Heart left ventricle (tissue), 16 donors: ENCODE measurements at regions not wholly inside any gene's neighbourhood (a gene's known extent, or its start where the extent isn't known, plus 50 kb on each side); places are given as distances from the start of the nearest gene placed in this dataset.

ENCODE experiments used
- ATAC-seq, 4 donors: fragments of 200-7000 bp; cut with Tn5 transposase; one replicate each; pipeline ENCODE4 v1.9.1; 2020 to 2022; ENCODE audit warnings: moderate library complexity in 4 of 4, mild to moderate bottlenecking in 3 of 4, moderate number of reproducible peaks in 1 of 4
- DNase-seq, 5 donors: peaks; one replicate each; pipeline ENCODE4 v3.0.0-alpha.2; 2020
- H3K27ac ChIP-seq, 12 donors: fragments of 200-600 bp; sonication (generic) in 4 of 12; one replicate each; pipeline versions ENCODE4 v1.5.0 to v1.8.0; 2016 to 2022; ENCODE audit warnings: mild to moderate bottlenecking in 2 of 12
- H3K27me3 ChIP-seq, 9 donors: fragments of 200-600 bp; sonication (generic) in 2 of 9; one replicate each; pipeline versions ENCODE4 v1.5.1 to v1.8.0; 2016 to 2022; ENCODE audit warnings: mild to moderate bottlenecking in 3 of 9
- H3K36me3 ChIP-seq, 9 donors: fragments of 200-600 bp; sonication (generic) in 2 of 9; one replicate each; pipeline versions ENCODE4 v1.5.0 to v1.8.0; 2018 to 2022; ENCODE audit warnings: mild to moderate bottlenecking in 2 of 9
- H3K4me1 ChIP-seq, 12 donors: fragments of 200-600 bp; sonication (generic) in 4 of 12; one replicate each; pipeline versions ENCODE4 v1.5.0 to v1.8.0; 2016 to 2022; ENCODE audit warnings: mild to moderate bottlenecking in 3 of 12
- H3K4me3 ChIP-seq, 12 donors: fragments of 200-600 bp; sonication (generic) in 4 of 12; one replicate each; pipeline versions ENCODE4 v1.5.0 to v1.8.0; 2017 to 2022; ENCODE audit warnings: mild to moderate bottlenecking in 9 of 12, moderate library complexity in 4 of 12
- H3K9me3 ChIP-seq, 12 donors: fragments of 200-600 bp; sonication (generic) in 4 of 12; one replicate each; pipeline versions ENCODE4 v1.5.0 to v1.8.0; 2016 to 2022; ENCODE audit warnings: mild to moderate bottlenecking in 1 of 12
- POLR2A ChIP-seq, 2 donors: fragments of 450-650 bp; IDR thresholded peaks; one replicate each; pipeline ENCODE4 v1.6.1; 2017; ENCODE audit warnings: antibody characterized with exemption in 2 of 2, mild to moderate bottlenecking in 2 of 2, moderate library complexity in 2 of 2
- WGBS, 4 donors: extraction: QIAGEN DNeasy Blood & Tissue Kit in 2 of 4; methylation state at CpG; one replicate each; pipeline versions ENCODE4 v1.1.5 to v1.1.7; 2013 to 2018; 5-methylcytosine and 5-hydroxymethylcytosine counted together
- intact Hi-C, 10 donors: fragments of 100-400 bp; cut with DNase I; formaldehyde crosslinking; loops; one replicate each; pipeline versions ENCODE4 v1.11.1 to v1.14.2; 2022
- TF ChIP-seq, protein P1 (sequence below), 12 donors: fragments of 200-600 bp; sonication (generic) in 4 of 12; IDR thresholded peaks; one replicate each; pipeline versions ENCODE4 v1.5.0 to v1.8.0; 2018 to 2022; ENCODE audit warnings: antibody characterized with exemption in 12 of 12, mild to moderate bottlenecking in 5 of 12
- donor health status: ischemic (EF 13 %, LVEDD 7.1; RV severe dilation, severe dysfunction).
- donor health status: healthy with polysubstance abuse.
- donor health status: DM: no; HTN: yes; CAD: no.
- donor health status: DM: no; HTN: no; CAD: no.
- donor health status: ischemic (EF 25% LVEDD 6.9; RV normal size, moderate dysfunction).
- donor health status: ischemic (EF 25% LVEDD 5.7; RV mildly dilated, moderate dysfunction).
- donor health status: healthy.
- donor health status: DM: yes; HTN: yes; CAD: no.
- donor health status: ischemic (EF 35%, LVEDD 5.7; RV mildly dilated, moderate dysfunction).
- donor health status: nonischemic (EF 11% LVEDD 7.7; RV severe dilation, severe dysfunction).
- donor health status: DM: yes; HTN: yes; CAD: no.
- donor health status: PGD.
- donor health status: ischemic (EF 29% LVEDD 5.4; RV normal size, mild dysfunction).
- donor health status: nonischemic (EF 23%, LVEDD 6.1; RV moderate dilation, normal function).

GRCh38 chr6:164069350-164069990 is 655.0 kb downstream of the QKI start:
- TF ChIP-seq, protein P1, sequence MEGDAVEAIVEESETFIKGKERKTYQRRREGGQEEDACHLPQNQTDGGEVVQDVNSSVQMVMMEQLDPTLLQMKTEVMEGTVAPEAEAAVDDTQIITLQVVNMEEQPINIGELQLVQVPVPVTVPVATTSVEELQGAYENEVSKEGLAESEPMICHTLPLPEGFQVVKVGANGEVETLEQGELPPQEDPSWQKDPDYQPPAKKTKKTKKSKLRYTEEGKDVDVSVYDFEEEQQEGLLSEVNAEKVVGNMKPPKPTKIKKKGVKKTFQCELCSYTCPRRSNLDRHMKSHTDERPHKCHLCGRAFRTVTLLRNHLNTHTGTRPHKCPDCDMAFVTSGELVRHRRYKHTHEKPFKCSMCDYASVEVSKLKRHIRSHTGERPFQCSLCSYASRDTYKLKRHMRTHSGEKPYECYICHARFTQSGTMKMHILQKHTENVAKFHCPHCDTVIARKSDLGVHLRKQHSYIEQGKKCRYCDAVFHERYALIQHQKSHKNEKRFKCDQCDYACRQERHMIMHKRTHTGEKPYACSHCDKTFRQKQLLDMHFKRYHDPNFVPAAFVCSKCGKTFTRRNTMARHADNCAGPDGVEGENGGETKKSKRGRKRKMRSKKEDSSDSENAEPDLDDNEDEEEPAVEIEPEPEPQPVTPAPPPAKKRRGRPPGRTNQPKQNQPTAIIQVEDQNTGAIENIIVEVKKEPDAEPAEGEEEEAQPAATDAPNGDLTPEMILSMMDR (IDR thresholded peaks at IDR 0.05) = no peak
- TF ChIP-seq POLR2A (IDR thresholded peaks at IDR 0.05) = no peak
- no peaks in the 10 kb centered on the region for H3K27me3 ChIP-seq
- H3K36me3 ChIP-seq = no peaks in the 10 kb centered on the region
- 25 to 59% (median 46%) methylated on average over 11 of the region's 11 CpGs for WGBS, 4 donors
- peak overlapping the region in 11 of 12 donors; percentile 43 to 78 (median 69) for H3K27ac ChIP-seq
- ATAC-seq (peak; percentile 85 to 98 (median 88)), DNase-seq (peak; percentile 74 to 86 (median 83))
- intact Hi-C loops = loop anchor here in 1 of 10 donors (2.0 kb wide), 1 partner anchor 27 kb away; no protein-coding TSS in a partner anchor
- peaks cover 0 to 17% (median 1%) of the 10 kb centered on the region in 12 donors for H3K4me1 ChIP-seq
- peaks cover 0 to 7% (median 0%) of the 10 kb centered on the region in 12 donors for H3K9me3 ChIP-seq
- no peak overlapping the region for H3K4me3 ChIP-seq

DNA sequence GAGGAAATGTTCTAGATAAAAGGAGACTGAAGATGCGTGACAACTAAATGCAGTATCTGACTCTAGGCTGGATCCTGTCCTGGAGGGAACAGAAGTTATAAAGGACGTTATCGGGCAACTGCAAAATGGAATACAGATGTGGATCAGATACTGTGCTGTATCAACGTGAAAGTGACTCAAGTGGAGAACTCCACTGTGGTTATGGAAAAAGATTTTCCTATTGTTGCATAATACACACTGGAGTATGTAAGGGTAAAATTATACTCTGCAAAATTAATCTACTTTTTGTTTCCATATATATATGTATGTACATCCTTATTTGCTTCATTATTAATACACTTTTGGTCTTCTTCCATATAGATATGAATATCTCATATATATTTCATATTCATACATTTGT is 654.0 kb downstream of the QKI start:
- Histone ChIP-seq H3K36me3 (no peaks in the 10 kb centered on the region), H3K27me3 (no peaks in the 10 kb centered on the region), H3K4me1 (peaks cover 0 to 17% (median 1%) of the 10 kb centered on the region in 12 donors), H3K4me3 (no peak overlapping the region), H3K27ac (peak overlapping the region in 6 of 12 donors; percentile 43 to 75 (median 70)), H3K9me3 (peaks cover 0 to 7% (median 0%) of the 10 kb centered on the region in 12 donors)
- 80 to 90% (median 85%) methylated on average over 4 of the region's 4 CpGs for WGBS, 4 donors
- ATAC-seq (peak in 1 of 4 donors; percentile 38), DNase-seq (no peak)
- intact Hi-C loops = loop anchor here in 1 of 10 donors (2.0 kb wide), 1 partner anchor 28 kb away; no protein-coding TSS in a partner anchor
- no peak for TF ChIP-seq POLR2A (IDR thresholded peaks at IDR 0.05)
- TF ChIP-seq, protein P1 (IDR thresholded peaks at IDR 0.05) = no peak

DNA sequence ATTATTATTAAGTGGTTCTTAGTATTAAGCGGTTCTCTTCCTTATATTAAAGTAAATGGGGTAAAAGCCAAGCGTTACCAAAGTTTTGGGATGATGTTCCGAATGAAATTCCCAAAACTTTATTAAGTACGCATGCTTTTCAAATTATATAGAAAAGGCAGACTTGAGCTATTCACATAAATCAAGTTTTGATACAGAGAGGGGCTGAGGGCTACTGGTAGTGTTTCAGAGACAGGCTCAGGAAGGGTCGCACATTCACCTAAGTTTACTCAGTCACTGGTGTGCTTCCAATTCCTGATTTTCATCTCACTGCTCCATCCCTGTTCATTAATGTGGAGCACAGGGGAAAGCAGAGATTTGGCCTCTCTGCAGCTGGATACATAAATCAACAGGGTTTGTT is 652.2 kb downstream of the QKI start:
- TF ChIP-seq POLR2A (IDR thresholded peaks at IDR 0.05) = no peak
- TF ChIP-seq, protein P1 (IDR thresholded peaks at IDR 0.05) = no peak
- Histone ChIP-seq H3K36me3 (no peaks in the 10 kb centered on the region), H3K27ac (no peak overlapping the region), H3K9me3 (no peaks in the 10 kb centered on the region), H3K27me3 (no peaks in the 10 kb centered on the region), H3K4me1 (peaks cover 0 to 18% (median 1%) of the 10 kb centered on the region in 12 donors), H3K4me3 (no peak overlapping the region)
- DNase-seq = no peak
- ATAC-seq = no peak
- intact Hi-C loops = no loop called here
- 86 to 95% (median 89%) methylated on average over 5 of the region's 5 CpGs for WGBS, 4 donors

DNA sequence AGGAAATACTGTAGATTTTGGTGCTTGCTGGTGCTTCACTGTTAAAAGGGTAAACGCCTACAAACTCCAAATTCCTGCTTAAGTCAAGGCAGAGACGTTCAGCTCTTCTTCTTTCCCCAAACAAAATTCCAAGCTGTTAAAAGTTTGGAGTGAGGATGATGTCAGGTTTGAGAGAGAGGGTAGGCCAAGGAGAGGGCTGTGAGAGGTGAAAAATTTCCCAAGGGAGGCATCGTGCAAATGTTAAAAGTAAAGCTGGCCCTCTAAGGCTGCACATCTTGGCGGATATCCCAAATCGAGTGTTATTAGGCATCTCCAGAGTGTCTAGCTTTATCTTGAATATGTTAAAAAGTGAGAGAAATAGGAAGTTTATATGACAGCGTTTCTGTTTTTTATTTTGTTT is 651.8 kb downstream of the QKI start:
- intact Hi-C loops = no loop called here
- DNase-seq = no peak
- Histone ChIP-seq H3K9me3 (no peaks in the 10 kb centered on the region), H3K27me3 (no peaks in the 10 kb centered on the region), H3K36me3 (no peaks in the 10 kb centered on the region), H3K27ac (no peak overlapping the region), H3K4me3 (no peak overlapping the region), H3K4me1 (peaks cover 0 to 18% (median 1%) of the 10 kb centered on the region in 12 donors)
- WGBS, 4 donors = 69 to 74% (median 70%) methylated on average over 6 of the region's 6 CpGs
- no peak for ATAC-seq
- TF ChIP-seq, protein P1 (IDR thresholded peaks at IDR 0.05) = no peak
- no peak for TF ChIP-seq POLR2A (IDR thresholded peaks at IDR 0.05)
